A673 (cell line): ENCODE measurements at regions not wholly inside any gene's neighbourhood (a gene's known extent, or its start where the extent isn't known, plus 50 kb on each side); places are given as distances from the start of the nearest gene placed in this dataset.

Experiments
- EZH2 ChIP-seq: fragments of 200-600 bp; sonication (generic); IDR thresholded peaks from 2 replicates; pipeline ENCODE4 v1.6.1; 2017; ENCODE audit warnings: borderline replicate concordance, low read depth, mild to moderate bottlenecking, mixed read lengths, antibody characterized with exemption, low read length; ENCODE audit not compliant: poor library complexity, severe bottlenecking
- TF ChIP-seq, protein P1 (sequence below): fragments of 300-800, 200-600 bp; sonication (generic); conservative IDR thresholded peaks from 2 replicates; pipeline ENCODE4 v1.5.1; 2017; ENCODE audit warnings: low read depth, mild to moderate bottlenecking, antibody characterized with exemption, low read length, moderate library complexity, mixed read lengths

DNA sequence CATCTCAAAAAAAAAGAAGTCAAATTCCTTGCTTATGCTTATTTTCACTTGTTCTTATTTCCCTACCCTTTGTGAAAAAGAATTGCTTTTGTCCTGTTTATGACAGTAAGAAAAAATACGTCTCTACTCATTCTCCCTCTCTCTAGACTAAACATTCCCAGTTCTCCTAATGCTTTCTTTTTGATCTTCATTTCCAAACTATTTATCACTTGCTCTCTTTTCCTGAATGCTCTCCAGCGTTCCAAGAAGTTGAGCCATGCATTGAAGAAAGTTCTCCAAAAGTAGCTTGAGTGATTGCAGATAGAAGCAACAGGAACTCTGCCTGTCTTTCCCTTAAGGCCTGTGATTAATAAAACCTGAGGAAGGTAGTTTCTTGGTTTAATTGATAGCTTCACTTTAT is 53.1 kb upstream of the TMEM170B start:
- TF ChIP-seq, protein P1, sequence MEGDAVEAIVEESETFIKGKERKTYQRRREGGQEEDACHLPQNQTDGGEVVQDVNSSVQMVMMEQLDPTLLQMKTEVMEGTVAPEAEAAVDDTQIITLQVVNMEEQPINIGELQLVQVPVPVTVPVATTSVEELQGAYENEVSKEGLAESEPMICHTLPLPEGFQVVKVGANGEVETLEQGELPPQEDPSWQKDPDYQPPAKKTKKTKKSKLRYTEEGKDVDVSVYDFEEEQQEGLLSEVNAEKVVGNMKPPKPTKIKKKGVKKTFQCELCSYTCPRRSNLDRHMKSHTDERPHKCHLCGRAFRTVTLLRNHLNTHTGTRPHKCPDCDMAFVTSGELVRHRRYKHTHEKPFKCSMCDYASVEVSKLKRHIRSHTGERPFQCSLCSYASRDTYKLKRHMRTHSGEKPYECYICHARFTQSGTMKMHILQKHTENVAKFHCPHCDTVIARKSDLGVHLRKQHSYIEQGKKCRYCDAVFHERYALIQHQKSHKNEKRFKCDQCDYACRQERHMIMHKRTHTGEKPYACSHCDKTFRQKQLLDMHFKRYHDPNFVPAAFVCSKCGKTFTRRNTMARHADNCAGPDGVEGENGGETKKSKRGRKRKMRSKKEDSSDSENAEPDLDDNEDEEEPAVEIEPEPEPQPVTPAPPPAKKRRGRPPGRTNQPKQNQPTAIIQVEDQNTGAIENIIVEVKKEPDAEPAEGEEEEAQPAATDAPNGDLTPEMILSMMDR = no peak
- TF ChIP-seq EZH2 = no peak
